ENCODE measurements at regions not wholly inside any gene's neighbourhood (a gene's known extent, or its start where the extent isn't known, plus 50 kb on each side); places are given as distances from the start of the nearest gene placed in this dataset.

GRCh38 chr12:111222027-111222414 is 146.9 kb downstream of the PHETA1 start:
- H2AFZ ChIP-seq (ENCODE audit: low read length): no peak overlapping the region
- H3K4me2 ChIP-seq (ENCODE audit: insufficient read depth in 1 of 2, low read depth in 2 of 2, low read length in 2 of 2): no peak overlapping the region
- no peak overlapping the region for H3K18ac ChIP-seq (ENCODE audit: extremely low read depth, low read length)
- H2BK20ac ChIP-seq (ENCODE audit: low read length): no peak overlapping the region
- no peak overlapping the region for H3K23ac ChIP-seq (ENCODE audit: insufficient read length)
- H3K79me1 ChIP-seq (ENCODE audit: low read depth, low read length): no peaks in the 10 kb centered on the region
- no peak overlapping the region for H2BK12ac ChIP-seq (ENCODE audit: low read depth, low read length)
- ChIA-PET CTCF (ENCODE audit: partially characterized antibody) (interaction anchor here (0.6 to 2.0 kb wide), 6 partner anchors 50 to 192 kb away, joined by 3 to 7 read pairs (median 4); no protein-coding TSS in a partner anchor), POLR2A (ENCODE audit: partially characterized antibody) (interaction anchor here (0.8 kb wide), 1 partner anchor 9 kb away, joined by 3 read pairs; no protein-coding TSS in a partner anchor)
- FAIRE-seq (no peak), DNase-seq (ENCODE audit: low read depth in 1 of 2, low spot score in 2 of 2) (no peak)
- no peak overlapping the region for H2BK5ac ChIP-seq (ENCODE audit: low read depth, low read length)
- no peak overlapping the region for H3K9ac ChIP-seq (replicated peaks in 1 of 4; ENCODE audit: extremely low read depth in 1 of 4, low read depth in 3 of 4, low read length in 3 of 4)
- no peak overlapping the region for H3K14ac ChIP-seq (ENCODE audit: insufficient read length)
- H4K91ac ChIP-seq (replicated peaks; ENCODE audit: insufficient read length, low read length): no peak overlapping the region
- H3K9me3 ChIP-seq (ENCODE audit: insufficient read depth in 2 of 2, low read depth in 1 of 2, low read length in 1 of 2): no peaks in the 10 kb centered on the region
- H2BK120ac ChIP-seq (replicated peaks; ENCODE audit: low read depth, low read length): no peak overlapping the region
- no peaks in the 10 kb centered on the region for H3K79me2 ChIP-seq (ENCODE audit: control insufficient read depth in 1 of 2, insufficient read depth in 2 of 2, low read length in 2 of 2)
- H4K20me1 ChIP-seq (replicated peaks in 1 of 2; ENCODE audit: control insufficient read depth in 1 of 2, insufficient read depth in 2 of 2, low read length in 2 of 2): peaks cover 0 to 4% of the 10 kb centered on the region in 2 experiments
- H3K27ac ChIP-seq (ENCODE audit: low read depth, low read length): no peak overlapping the region
- H3K4me1 ChIP-seq (replicated peaks in 1 of 4; ENCODE audit: control insufficient read depth in 3 of 4, insufficient read depth in 4 of 4, low read length in 3 of 4): no peaks in the 10 kb centered on the region
- no peaks in the 10 kb centered on the region for H3K36me3 ChIP-seq (ENCODE audit: control insufficient read depth in 2 of 4, insufficient read depth in 4 of 4, low read length in 3 of 4)
- H3K56ac ChIP-seq (replicated peaks; ENCODE audit: insufficient read length, low read depth, low read length): no peak overlapping the region
- H2BK15ac ChIP-seq (ENCODE audit: low read length): no peak overlapping the region
- 88% methylated on average over 6 of the region's 6 CpGs; no CpG with 5 or more reads in 1 of the 2 experiments for WGBS, 2 experiments (ENCODE audit: extremely low coverage in 1 of 2, insufficient coverage in 1 of 2, insufficient read length in 1 of 2, insufficient replicate concordance in 2 of 2, low coverage in 1 of 2, low lambda C conversion rate in 2 of 2, missing lambda C conversion rate in 1 of 2)
- H3K4me3 ChIP-seq (ENCODE audit: extremely low read depth in 1 of 4, insufficient read depth in 2 of 4, low read depth in 3 of 4, low read length in 4 of 4): no peak overlapping the region
- TF ChIP-seq, protein P1, sequence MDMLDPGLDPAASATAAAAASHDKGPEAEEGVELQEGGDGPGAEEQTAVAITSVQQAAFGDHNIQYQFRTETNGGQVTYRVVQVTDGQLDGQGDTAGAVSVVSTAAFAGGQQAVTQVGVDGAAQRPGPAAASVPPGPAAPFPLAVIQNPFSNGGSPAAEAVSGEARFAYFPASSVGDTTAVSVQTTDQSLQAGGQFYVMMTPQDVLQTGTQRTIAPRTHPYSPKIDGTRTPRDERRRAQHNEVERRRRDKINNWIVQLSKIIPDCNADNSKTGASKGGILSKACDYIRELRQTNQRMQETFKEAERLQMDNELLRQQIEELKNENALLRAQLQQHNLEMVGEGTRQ (IDR thresholded peaks at IDR 0.05; ENCODE audit: low read length): no peak
- peak; percentile 62; the same call in 1 of the 2 replicates for TF ChIP-seq MAFK (IDR thresholded peaks at IDR 0.05; ENCODE audit: low read depth, low read length)
- no peak overlapping the region for H2AK5ac ChIP-seq (ENCODE audit: low read depth, low read length)
- H3K27me3 ChIP-seq (replicated peaks in 1 of 4; ENCODE audit: control insufficient read depth in 3 of 4, extremely low read depth in 1 of 4, insufficient read depth in 3 of 4, low read length in 3 of 4): no peaks in the 10 kb centered on the region
- H3K23me2 ChIP-seq (ENCODE audit: low read depth, low read length): no peaks in the 10 kb centered on the region
- H4K5ac ChIP-seq (ENCODE audit: insufficient read length, low read depth, low read length): no peak overlapping the region
- H4K8ac ChIP-seq (ENCODE audit: extremely low read depth, insufficient read depth, low read length): no peak overlapping the region
- H3K4ac ChIP-seq (replicated peaks; ENCODE audit: insufficient read length, low read depth, low read length): no peak overlapping the region
